ENCODE measurements at regions not wholly inside any gene's neighbourhood (a gene's known extent, or its start where the extent isn't known, plus 50 kb on each side); places are given as distances from the start of the nearest gene placed in this dataset.

DNA sequence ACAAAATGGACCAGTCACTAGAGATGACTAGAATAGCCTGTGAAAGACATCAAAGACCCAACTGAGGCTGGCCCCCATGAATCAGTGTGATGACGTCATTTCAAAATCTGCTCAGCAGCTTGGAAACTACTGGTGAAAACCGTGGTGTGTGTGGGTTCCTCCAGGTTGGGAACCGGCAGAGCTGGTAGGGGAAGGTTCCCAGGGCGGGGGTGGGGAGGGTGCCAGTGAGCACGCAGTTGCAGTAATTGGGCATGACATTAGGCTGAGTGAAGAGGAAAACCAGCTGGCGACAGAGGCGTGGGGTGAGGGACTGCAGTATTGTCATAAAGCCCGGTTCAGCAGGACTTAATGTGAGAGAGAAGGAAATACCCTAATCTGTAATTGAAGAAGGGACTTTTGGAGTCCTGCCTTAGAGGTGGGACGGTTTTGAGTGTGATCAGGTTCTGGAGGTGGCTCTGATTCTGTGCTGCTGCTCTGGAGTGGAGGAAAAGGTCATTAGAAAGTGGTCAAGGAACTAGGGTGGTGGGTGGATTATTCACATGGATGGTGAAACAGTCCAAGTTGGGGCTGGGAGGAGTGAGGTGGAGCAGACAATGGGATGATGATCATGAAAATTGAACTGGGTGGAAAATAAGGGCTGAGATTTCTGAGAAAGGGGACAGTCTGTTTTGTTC, 52.0 kb upstream of the MTHFD1L start:
- POLR2A ChIA-PET: no interaction called here
- no peaks in the 10 kb centered on the region for H3K27me3 ChIP-seq (ENCODE audit: control insufficient read depth in 1 of 2, insufficient read depth in 2 of 2, low read length in 2 of 2)
- TF ChIP-seq, protein P1, sequence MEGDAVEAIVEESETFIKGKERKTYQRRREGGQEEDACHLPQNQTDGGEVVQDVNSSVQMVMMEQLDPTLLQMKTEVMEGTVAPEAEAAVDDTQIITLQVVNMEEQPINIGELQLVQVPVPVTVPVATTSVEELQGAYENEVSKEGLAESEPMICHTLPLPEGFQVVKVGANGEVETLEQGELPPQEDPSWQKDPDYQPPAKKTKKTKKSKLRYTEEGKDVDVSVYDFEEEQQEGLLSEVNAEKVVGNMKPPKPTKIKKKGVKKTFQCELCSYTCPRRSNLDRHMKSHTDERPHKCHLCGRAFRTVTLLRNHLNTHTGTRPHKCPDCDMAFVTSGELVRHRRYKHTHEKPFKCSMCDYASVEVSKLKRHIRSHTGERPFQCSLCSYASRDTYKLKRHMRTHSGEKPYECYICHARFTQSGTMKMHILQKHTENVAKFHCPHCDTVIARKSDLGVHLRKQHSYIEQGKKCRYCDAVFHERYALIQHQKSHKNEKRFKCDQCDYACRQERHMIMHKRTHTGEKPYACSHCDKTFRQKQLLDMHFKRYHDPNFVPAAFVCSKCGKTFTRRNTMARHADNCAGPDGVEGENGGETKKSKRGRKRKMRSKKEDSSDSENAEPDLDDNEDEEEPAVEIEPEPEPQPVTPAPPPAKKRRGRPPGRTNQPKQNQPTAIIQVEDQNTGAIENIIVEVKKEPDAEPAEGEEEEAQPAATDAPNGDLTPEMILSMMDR (IDR thresholded peaks at IDR 0.05): no peak
- H3K36me3 ChIP-seq (ENCODE audit: insufficient read depth, low read length): no peaks in the 10 kb centered on the region
- Mint-ChIP-seq H3K4me3 (no peak overlapping the region), H3K27ac (no peak overlapping the region), H3K36me3 (ENCODE audit: low read depth) (no peaks in the 10 kb centered on the region), H3K4me1 (ENCODE audit: low read depth) (no peaks in the 10 kb centered on the region), H3K9me3 (no peaks in the 10 kb centered on the region), H3K27me3 (peaks cover 12% of the 10 kb centered on the region)
- no peak overlapping the region for H3K4me3 ChIP-seq (ENCODE audit: low read length)
- DNase-seq (peak in 2 of 14 experiments; percentile 30 to 43), ATAC-seq (ENCODE audit: poor library complexity) (no peak)
- CTCF ChIA-PET: no interaction called here
- H3K27ac ChIP-seq (ENCODE audit: low read depth in 1 of 2, low read length in 2 of 2): no peak overlapping the region
- intact Hi-C loops (cut with DNase I, micrococcal nuclease): loop anchor here in 1 of 2 experiments (5.0 to 10.0 kb wide), 3 partner anchors 129 to 979 kb away; no protein-coding TSS in a partner anchor
- H3K4me1 ChIP-seq (ENCODE audit: insufficient read depth, low read length): peaks cover 3% of the 10 kb centered on the region
- no peaks in the 10 kb centered on the region for H3K9me3 ChIP-seq (ENCODE audit: control insufficient read depth in 1 of 2, insufficient read depth in 1 of 2, low read length in 2 of 2)

DNA sequence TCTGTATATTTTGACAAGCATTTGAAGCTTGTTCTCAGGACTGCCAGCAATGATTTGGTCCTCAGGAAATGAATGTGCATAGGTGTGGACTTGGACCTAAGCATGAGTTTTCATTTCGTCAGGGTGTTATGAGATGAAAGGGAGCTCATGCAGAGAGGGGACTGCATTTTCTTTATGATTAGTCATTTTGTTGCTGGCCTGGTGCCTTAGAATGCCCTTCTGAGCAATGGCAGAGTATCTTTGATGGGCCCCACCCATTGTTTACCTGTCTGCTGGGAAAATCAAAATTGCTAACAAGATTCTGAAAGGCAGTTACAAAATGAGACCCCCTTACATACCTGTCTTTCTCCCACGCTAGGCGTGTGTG, 51.5 kb upstream of the MTHFD1L start:
- DNase-seq (no peak), ATAC-seq (ENCODE audit: poor library complexity) (no peak)
- Histone ChIP-seq H3K4me3 (ENCODE audit: low read length) (no peak overlapping the region), H3K9me3 (ENCODE audit: control insufficient read depth in 1 of 2, insufficient read depth in 1 of 2, low read length in 2 of 2) (no peaks in the 10 kb centered on the region), H3K4me1 (ENCODE audit: insufficient read depth, low read length) (peaks cover 3% of the 10 kb centered on the region), H3K27ac (ENCODE audit: low read depth in 1 of 2, low read length in 2 of 2) (no peak overlapping the region), H3K27me3 (ENCODE audit: control insufficient read depth in 1 of 2, insufficient read depth in 2 of 2, low read length in 2 of 2) (no peaks in the 10 kb centered on the region), H3K36me3 (ENCODE audit: insufficient read depth, low read length) (no peaks in the 10 kb centered on the region)
- intact Hi-C loops (cut with DNase I, micrococcal nuclease): loop anchor here in 1 of 2 experiments (5.0 to 10.0 kb wide), 3 partner anchors 129 to 979 kb away; no protein-coding TSS in a partner anchor
- TF ChIP-seq, protein P1 (IDR thresholded peaks at IDR 0.05): no peak
- ChIA-PET CTCF (interaction anchor here (1.5 kb wide), 1 partner anchor 734 kb away, joined by 11 read pairs; no protein-coding TSS in a partner anchor), POLR2A (no interaction called here)
- no peaks in the 10 kb centered on the region for H3K36me3 Mint-ChIP-seq (ENCODE audit: low read depth)
- H3K27ac Mint-ChIP-seq: no peak overlapping the region
- H3K27me3 Mint-ChIP-seq: peaks cover 12% of the 10 kb centered on the region
- no peak overlapping the region for H3K4me3 Mint-ChIP-seq
- no peaks in the 10 kb centered on the region for H3K9me3 Mint-ChIP-seq
- no peaks in the 10 kb centered on the region for H3K4me1 Mint-ChIP-seq (ENCODE audit: low read depth)
